H1 (cell line): ENCODE measurements at regions not wholly inside any gene's neighbourhood (a gene's known extent, or its start where the extent isn't known, plus 50 kb on each side); places are given as distances from the start of the nearest gene placed in this dataset.

Experiments
- CHD7 ChIP-seq: fragments of 300-600 bp; sonication (generic); IDR thresholded peaks from 2 replicates; pipeline ENCODE4 v1.7.1; 2012; ENCODE audit warnings: low read length, moderate library complexity, mild to moderate bottlenecking, inconsistent platforms; ENCODE audit not compliant: insufficient replicate concordance
- SUZ12 ChIP-seq: fragments of 200-600 bp; sonication (generic); IDR thresholded peaks from 2 replicates; pipeline ENCODE4 v1.6.1; 2012; ENCODE audit warnings: mild to moderate bottlenecking, inconsistent platforms, low read length, moderate library complexity, mixed read lengths

GRCh38 chr11:128324051-128324481 lies 263.3 kb downstream of the ETS1 start (continued):
- TF ChIP-seq CHD7 (no peak), SUZ12 (no peak)
